ENCODE measurements at regions not wholly inside any gene's neighbourhood (a gene's known extent, or its start where the extent isn't known, plus 50 kb on each side); places are given as distances from the start of the nearest gene placed in this dataset.

- no peak overlapping the region for H3K4me2 ChIP-seq
- TF ChIP-seq CTCF (IDR thresholded peaks at IDR 0.05) (no peak), EZH2 (IDR thresholded peaks at IDR 0.05) (no peak), EZH2phosphoT487 (IDR thresholded peaks at IDR 0.05) (no peak)
- H4K20me1 ChIP-seq (ENCODE audit: low read depth), result no peaks in the 10 kb centered on the region
- peaks cover 6% of the 10 kb centered on the region for H3K4me1 ChIP-seq
- Mint-ChIP-seq H3K4me1 (peaks cover 9% of the 10 kb centered on the region), H3K4me3 (no peak overlapping the region), H3K27me3 (ENCODE audit: insufficient read depth, low read depth) (peaks cover 8% of the 10 kb centered on the region), H3K27ac (peak overlapping the region; percentile 92), H3K9me3 (no peaks in the 10 kb centered on the region), H3K36me3 (no peaks in the 10 kb centered on the region)
- H3K9ac ChIP-seq, result no peak overlapping the region
- H3K27me3 ChIP-seq, result no peaks in the 10 kb centered on the region
- no peaks in the 10 kb centered on the region for H3F3A ChIP-seq (ENCODE audit: low read depth)
- H3K79me2 ChIP-seq (ENCODE audit: low read depth), result no peaks in the 10 kb centered on the region
- no peaks in the 10 kb centered on the region for H3K9me3 ChIP-seq (ENCODE audit: low read depth)
- no peak for DNase-seq (ENCODE audit: low spot score)
- no peaks in the 10 kb centered on the region for H3K36me3 ChIP-seq
- H2AFZ ChIP-seq (replicated peaks), result no peak overlapping the region
- no peak overlapping the region for H3K4me3 ChIP-seq
- no peak overlapping the region for H3K27ac ChIP-seq
Measured at GRCh38 chr16:11413907-11414595, 68.8 kb downstream of the RMI2 start.

- peaks cover 9% of the 10 kb centered on the region for H3K4me1 Mint-ChIP-seq
- Histone ChIP-seq H3K9me3 (ENCODE audit: low read depth) (no peaks in the 10 kb centered on the region), H3K4me1 (peaks cover 6% of the 10 kb centered on the region), H3F3A (ENCODE audit: low read depth) (no peaks in the 10 kb centered on the region), H3K27ac (no peak overlapping the region), H3K9ac (no peak overlapping the region), H3K79me2 (ENCODE audit: low read depth) (no peaks in the 10 kb centered on the region), H2AFZ (replicated peaks) (no peak overlapping the region), H4K20me1 (ENCODE audit: low read depth) (no peaks in the 10 kb centered on the region), H3K4me2 (no peak overlapping the region), H3K27me3 (no peaks in the 10 kb centered on the region), H3K36me3 (no peaks in the 10 kb centered on the region), H3K4me3 (no peak overlapping the region)
- H3K9me3 Mint-ChIP-seq, result peaks cover 2% of the 10 kb centered on the region
- peak; percentile 52 for DNase-seq (ENCODE audit: low spot score)
- TF ChIP-seq EZH2 (IDR thresholded peaks at IDR 0.05) (no peak), EZH2phosphoT487 (IDR thresholded peaks at IDR 0.05) (no peak), CTCF (IDR thresholded peaks at IDR 0.05) (no peak)
- H3K36me3 Mint-ChIP-seq, result no peaks in the 10 kb centered on the region
- H3K4me3 Mint-ChIP-seq, result no peak overlapping the region
- H3K27me3 Mint-ChIP-seq (ENCODE audit: insufficient read depth, low read depth), result peaks cover 8% of the 10 kb centered on the region
- peak overlapping the region; percentile 54 for H3K27ac Mint-ChIP-seq
Measured at GRCh38 chr16:11414815-11415775, 69.8 kb downstream of the RMI2 start.

- Histone ChIP-seq H3K9ac (no peak overlapping the region), H3K4me3 (no peak overlapping the region), H3K4me1 (peaks cover 6% of the 10 kb centered on the region), H4K20me1 (ENCODE audit: low read depth) (no peaks in the 10 kb centered on the region), H3K27ac (no peak overlapping the region), H3K4me2 (no peak overlapping the region), H3K79me2 (ENCODE audit: low read depth) (no peaks in the 10 kb centered on the region), H2AFZ (replicated peaks) (no peak overlapping the region), H3F3A (ENCODE audit: low read depth) (no peaks in the 10 kb centered on the region), H3K9me3 (ENCODE audit: low read depth) (no peaks in the 10 kb centered on the region), H3K27me3 (no peaks in the 10 kb centered on the region), H3K36me3 (no peaks in the 10 kb centered on the region)
- TF ChIP-seq EZH2 (IDR thresholded peaks at IDR 0.05) (no peak), CTCF (IDR thresholded peaks at IDR 0.05) (no peak), EZH2phosphoT487 (IDR thresholded peaks at IDR 0.05) (no peak)
- H3K36me3 Mint-ChIP-seq, result no peaks in the 10 kb centered on the region
- no peak overlapping the region for H3K4me3 Mint-ChIP-seq
- H3K9me3 Mint-ChIP-seq, result peaks cover 2% of the 10 kb centered on the region
- no peak for DNase-seq (ENCODE audit: low spot score)
- H3K27ac Mint-ChIP-seq, result no peak overlapping the region
- peaks cover 11% of the 10 kb centered on the region for H3K27me3 Mint-ChIP-seq (ENCODE audit: insufficient read depth, low read depth)
- peaks cover 9% of the 10 kb centered on the region for H3K4me1 Mint-ChIP-seq
Measured at GRCh38 chr16:11416228-11417001, 71.2 kb downstream of the RMI2 start.
